ENCODE measurements at regions not wholly inside any gene's neighbourhood (a gene's known extent, or its start where the extent isn't known, plus 50 kb on each side); places are given as distances from the start of the nearest gene placed in this dataset.
"Not testable (repeated sequence)": the region's sequence is repeated elsewhere in the genome, so short reads cannot be mapped to it uniquely, and the experiment has no call there.

DNA sequence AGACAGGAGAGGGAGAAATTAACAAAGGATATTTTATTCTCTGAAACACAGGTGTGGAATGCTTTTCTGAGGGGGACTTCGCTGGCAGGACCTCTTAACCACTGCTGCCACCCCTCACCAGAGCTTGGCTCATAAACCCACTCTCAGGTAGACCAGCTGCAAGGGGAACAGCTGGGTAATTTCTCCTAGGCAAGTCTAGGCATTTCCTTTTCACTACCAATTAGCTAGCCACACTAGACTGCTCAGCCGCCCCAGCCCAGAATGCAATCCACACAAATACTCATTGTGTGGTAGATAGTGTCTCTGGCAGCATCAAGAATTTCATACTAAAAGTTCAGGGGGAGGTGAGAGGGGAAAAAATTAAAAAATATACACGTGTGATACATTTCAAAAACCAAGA is 267.6 kb upstream of the ID4 start:
- DNase-seq = no peak

DNA sequence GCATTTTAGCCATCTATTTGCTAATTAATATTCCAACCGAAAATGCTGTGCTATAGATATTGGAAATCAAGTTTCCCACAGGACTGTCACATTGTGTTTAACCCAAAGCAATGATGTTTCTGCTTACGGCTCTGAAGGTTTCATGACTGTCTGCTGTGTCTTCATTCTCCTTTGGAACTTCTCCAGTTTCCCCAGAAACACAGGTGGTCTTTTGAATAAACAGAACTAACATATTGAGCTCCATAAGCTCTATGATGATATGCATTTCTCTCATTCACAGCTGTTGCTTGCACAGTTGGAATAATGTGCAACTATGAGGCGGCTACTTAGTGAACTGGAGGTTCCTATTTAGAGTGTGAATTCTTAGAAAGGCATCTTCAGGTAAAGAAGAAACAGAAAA is 266.0 kb upstream of the ID4 start:
- no peak for DNase-seq

DNA sequence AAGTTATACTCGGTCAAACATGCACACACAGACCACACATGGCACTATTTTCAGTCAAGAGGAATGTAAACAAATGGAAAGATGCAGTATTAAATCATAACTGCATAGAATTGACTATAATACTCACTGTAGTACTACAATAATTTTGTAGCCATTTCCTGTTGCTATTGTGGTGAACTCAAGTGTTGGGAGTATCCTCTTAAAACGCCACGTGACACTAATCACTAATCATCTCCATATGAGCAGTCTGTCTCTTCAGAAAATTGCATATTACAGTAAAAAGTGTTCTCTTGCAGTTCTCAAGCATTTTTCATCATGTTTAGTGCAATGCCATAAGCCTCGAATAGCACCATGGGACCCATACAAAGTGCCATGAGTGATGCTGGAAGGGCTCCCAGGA is 258.7 kb upstream of the ID4 start:
- DNase-seq = no peak

- not testable (repeated sequence) for DNase-seq
These were observed 253.0 kb upstream of the ID4 start for GRCh38 chr6:19584207-19584606.

DNA sequence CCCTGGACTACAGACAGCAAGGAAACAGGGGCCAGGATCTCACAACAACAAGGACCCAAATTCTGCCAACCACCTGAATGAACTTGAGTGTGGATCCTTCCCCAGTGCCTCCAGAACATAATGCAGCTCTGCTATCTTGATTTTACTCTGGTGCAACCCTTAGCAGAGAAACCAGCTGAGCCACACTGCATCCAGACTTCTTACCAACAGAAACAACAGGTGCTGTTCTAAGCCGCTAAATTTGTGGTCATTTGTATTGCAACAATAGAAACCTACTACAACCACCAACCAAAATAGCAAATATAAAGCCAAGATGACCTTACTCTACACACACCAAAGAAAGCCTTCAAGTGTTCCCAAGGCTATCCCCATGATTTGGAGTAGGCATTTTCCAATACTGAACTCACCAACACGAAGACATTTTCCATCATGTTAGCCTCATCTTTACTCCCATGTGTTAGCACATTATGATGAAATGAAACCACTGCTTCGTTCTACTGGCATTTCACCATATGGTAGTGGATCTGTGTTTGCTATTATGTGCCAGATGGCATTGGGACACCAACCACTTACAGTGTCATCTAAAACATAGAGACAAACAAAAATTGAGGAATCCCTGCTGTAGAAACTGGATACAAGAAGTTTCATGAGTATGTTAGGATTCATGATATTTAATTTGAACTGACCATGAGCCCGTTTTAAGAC is 249.8 kb upstream of the ID4 start:
- no peak for DNase-seq

DNA sequence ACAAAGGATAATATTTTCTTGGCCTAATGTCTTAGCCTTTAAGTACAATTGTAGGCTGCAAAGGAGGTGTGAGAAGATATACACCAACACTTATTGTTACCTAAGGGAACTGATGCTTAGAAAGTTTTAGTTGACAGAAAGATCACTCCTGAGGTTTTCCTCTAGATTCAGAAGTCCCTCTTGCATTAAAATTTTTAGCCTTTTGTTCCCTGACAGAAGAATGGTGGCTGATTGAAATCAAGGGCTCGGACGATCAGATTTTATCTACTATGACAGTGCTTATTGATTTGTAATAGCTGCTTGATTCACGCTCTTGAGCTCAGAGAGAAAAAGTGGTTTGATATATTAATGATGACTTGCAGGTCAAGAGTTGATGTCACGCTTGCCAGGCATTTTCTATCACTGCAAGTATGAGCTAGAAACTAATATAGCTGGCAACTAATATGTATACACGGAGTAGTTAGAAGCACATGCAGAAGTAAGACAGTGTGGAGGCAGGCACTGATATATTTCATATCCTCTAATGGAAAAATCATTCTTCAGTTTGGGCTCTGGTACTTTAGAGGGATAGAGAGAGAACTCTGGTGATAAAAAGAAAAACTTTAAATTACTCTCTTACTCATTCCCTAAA is 246.6 kb upstream of the ID4 start:
- DNase-seq = no peak

GRCh38 chr6:19597809-19598320 is 239.3 kb upstream of the ID4 start:
- DNase-seq = no peak

GRCh38 chr6:19599796-19600464 is 237.2 kb upstream of the ID4 start:
- DNase-seq = no peak

- DNase-seq = no peak
These were observed 234.6 kb upstream of the ID4 start for GRCh38 chr6:19602434-19603013.

DNA sequence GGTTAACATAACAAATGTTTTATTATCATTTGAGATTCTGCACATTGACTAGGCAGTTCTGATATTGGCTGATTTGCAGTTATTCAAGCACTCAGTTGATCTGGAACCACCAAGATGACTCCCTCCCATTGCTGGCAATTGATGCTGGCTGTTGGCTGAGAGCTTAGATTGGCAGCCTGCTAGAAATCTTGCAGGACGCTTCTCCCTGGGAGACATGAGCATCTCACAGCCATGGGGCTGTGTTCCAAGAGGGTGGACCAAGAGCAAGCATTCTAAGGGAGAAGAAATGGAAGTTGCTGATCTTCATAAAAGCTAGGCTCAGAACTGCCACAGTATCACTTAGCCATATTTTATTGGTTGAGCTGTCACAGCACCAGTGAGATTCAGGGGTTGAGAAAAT is 233.4 kb upstream of the ID4 start:
- DNase-seq = peak; percentile 40

GRCh38 chr6:19605624-19606023 is 231.5 kb upstream of the ID4 start:
- DNase-seq = no peak

DNA sequence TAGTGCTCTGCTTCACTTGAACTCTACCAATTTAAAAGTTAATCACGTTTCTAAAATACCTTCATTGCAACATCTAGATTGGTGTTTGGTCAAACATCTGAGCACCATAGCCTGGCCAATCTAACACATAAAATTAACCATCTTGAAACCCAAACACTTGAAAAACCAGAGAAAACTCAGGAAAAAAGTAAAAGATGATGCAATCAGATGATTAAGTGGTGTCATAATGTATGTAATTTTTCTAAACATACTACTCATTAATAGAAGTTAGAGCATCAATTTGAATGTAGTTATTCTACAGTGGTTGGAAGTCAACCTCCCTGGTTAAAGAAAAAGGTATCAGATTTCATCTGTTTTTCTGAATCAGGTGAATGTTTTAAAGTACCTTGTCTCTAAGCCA is 228.6 kb upstream of the ID4 start:
- no peak for DNase-seq

- no peak for DNase-seq
These were observed 227.1 kb upstream of the ID4 start for GRCh38 chr6:19609972-19610641.

DNA sequence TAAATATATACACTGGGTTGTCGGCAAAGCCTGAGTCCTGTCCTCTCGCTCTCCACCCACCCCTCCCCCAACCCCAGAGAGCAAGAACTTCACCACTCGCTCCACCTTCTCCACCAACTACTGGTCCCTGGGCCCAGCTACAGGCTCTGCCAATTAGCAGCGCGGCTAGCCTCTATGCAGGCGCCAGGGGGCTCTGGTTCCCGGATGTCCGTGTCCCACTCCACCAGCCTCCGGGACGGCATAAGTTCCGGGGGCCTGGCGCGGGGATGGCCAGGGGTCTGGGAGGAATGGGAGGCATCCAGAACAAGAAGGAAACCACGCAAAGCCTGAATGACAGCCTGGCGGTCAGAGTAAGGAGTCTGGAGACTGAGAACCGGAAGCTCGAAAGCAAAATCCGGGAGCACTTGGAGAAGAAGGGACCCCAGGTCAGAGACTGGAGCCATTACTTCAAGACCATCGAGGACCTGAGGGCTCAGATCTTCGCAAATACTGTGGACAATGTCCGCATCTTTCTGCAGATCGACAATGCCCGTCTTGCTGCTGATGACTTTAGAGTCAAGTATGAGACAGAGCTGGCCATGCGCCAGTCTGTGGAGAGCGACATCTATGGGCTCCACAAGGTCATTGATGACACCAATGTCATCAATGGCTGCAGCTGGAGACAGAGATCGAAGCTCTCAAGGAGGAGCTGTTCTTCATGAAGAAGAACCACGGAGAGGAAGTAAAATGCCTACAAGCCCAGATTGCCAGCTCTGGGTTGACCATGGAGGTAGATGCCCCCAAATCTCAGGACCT is 224.3 kb upstream of the ID4 start:
- DNase-seq = not testable (repeated sequence)

DNA sequence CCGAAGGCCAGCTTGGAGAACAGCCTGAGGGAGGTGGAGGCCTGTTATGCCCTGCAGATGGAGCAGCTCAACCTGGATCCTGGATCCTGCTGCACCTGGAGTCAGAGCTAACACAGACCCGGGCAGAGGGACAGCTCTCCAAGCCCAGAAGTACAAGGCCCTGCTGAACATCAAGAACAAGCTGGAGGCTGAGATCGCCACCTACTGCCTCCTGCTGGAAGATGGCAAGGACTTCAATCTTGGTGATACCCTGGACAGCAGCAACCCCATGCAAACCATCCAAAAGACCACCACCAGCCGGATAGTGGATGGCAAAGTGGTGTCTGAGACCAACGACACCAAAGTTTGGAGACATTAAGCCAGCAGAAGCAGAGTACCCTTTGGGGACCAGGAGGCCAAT is 223.5 kb upstream of the ID4 start:
- no peak for DNase-seq

DNA sequence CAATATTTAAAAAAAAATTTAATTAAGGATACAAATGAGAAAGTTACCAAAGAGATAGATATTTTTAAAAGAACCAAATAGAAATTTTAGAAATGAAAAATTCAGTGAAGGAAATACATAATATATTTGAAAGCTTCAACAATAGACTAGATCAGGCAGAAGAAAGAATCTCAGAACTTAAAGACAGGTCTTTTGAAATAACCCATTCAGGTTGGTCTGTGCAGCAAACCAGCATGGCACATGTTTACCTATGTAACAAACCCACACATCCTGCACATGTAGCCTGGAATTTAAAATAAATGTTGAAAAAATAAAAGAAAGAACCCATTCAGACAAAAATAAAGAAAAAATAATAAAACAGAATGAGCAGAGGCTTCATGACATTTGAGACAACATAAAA is 221.1 kb upstream of the ID4 start:
- no peak for DNase-seq

- no peak for DNase-seq
These were observed 204.9 kb upstream of the ID4 start for GRCh38 chr6:19632230-19632629.

- no peak for DNase-seq
These were observed 204.4 kb upstream of the ID4 start for GRCh38 chr6:19632786-19633185.

GRCh38 chr6:19635728-19636127 is 201.4 kb upstream of the ID4 start:
- no peak for DNase-seq

- no peak for DNase-seq
These were observed 200.2 kb upstream of the ID4 start for GRCh38 chr6:19637010-19637409.

GRCh38 chr6:19638931-19639330 is 198.2 kb upstream of the ID4 start:
- no peak for DNase-seq

DNA sequence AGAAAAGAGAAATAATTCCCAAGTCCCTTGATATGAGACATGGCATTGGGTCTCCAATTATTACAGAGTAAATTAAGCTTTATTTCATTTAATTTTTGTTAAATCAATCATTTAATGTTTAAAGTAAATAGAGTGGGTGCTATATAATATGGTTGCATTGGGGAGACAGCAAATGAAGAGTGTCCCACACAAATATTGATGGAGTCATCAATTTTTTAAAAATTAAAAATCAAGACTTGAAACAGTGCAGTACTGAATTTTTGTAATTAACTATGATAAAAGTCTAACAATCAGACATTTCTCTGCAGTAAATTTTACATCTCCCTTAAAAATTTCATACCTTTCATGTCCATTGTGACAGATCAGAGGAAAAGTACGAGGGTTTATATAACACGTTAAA is 193.9 kb upstream of the ID4 start:
- no peak for DNase-seq
